OCI-LY3 (cell line): ENCODE measurements at regions not wholly inside any gene's neighbourhood (a gene's known extent, or its start where the extent isn't known, plus 50 kb on each side); places are given as distances from the start of the nearest gene placed in this dataset.

ENCODE experiments used
- H2AFZ ChIP-seq: fragments of 200-600, 300-600 bp; shearing (Covaris generic); 2 replicates; pipeline ENCODE4 v1.6.0; 2014; ENCODE audit warnings: antibody characterized with exemption, low read depth, low read length
- H3K27ac ChIP-seq: fragments of 200-600, 300-600 bp; sonication (generic); 2 replicates; pipeline ENCODE4 v1.5.1; 2014; ENCODE audit warnings: mild to moderate bottlenecking, low read length, moderate library complexity, mixed read lengths
- H3K27me3 ChIP-seq: fragments of 200-600, 300-600 bp; sonication (generic); 2 replicates; pipeline ENCODE4 v1.6.1; 2014; ENCODE audit warnings: low read depth, low read length, mixed read lengths
- H3K36me3 ChIP-seq: fragments of 200-600, 300-600 bp; sonication (generic); replicated peaks from 2 replicates; pipeline ENCODE3; 2014; ENCODE audit warnings: low read depth, low read length, mixed read lengths
- H3K4me1 ChIP-seq: fragments of 300-600, 200-600 bp; sonication (generic); 2 replicates; pipeline ENCODE4 v1.6.1; 2014; ENCODE audit warnings: low read length, mixed read lengths
- H3K4me2 ChIP-seq: fragments of 200-600, 300-600 bp; sonication (generic); 2 replicates; pipeline ENCODE4 v1.6.1; 2014; ENCODE audit warnings: low read length, mixed read lengths
- H3K4me3 ChIP-seq: fragments of 300-600, 200-600 bp; sonication (generic); 2 replicates; pipeline ENCODE4 v1.5.1; 2014; ENCODE audit warnings: antibody characterized with exemption, mild to moderate bottlenecking, low read length, moderate library complexity
- H3K79me2 ChIP-seq: fragments of 300-600, 200-600 bp; shearing (Covaris generic); 2 replicates; pipeline ENCODE4 v1.6.1; 2014; ENCODE audit warnings: mild to moderate bottlenecking, low read length, mixed read lengths
- H3K9ac ChIP-seq: fragments of 300-600, 200-600 bp; shearing (Covaris generic); 2 replicates; pipeline ENCODE4 v1.6.0; 2014; ENCODE audit warnings: mild to moderate bottlenecking, low read length, moderate library complexity
- H3K9me3 ChIP-seq: fragments of 200-600, 300-600 bp; shearing (Covaris generic); 2 replicates; pipeline ENCODE4 v1.6.1; 2014; ENCODE audit warnings: low read length, mixed read lengths; ENCODE audit not compliant: insufficient read depth
- H4K20me1 ChIP-seq: fragments of 200-600, 300-600 bp; sonication (generic); 2 replicates; pipeline ENCODE4 v1.6.1; 2016; ENCODE audit warnings: low read length, mixed read lengths; ENCODE audit not compliant: insufficient read depth
- EZH2phosphoT487 ChIP-seq: fragments of 200-600 bp; shearing (Covaris generic); IDR thresholded peaks from 2 replicates; pipeline ENCODE4 v1.6.1; 2018; ENCODE audit warnings: antibody characterized with exemption, mixed run types, low read depth
- TF ChIP-seq, protein P1 (sequence below): fragments of 200-600, 300-600 bp; sonication (generic); IDR thresholded peaks from 2 replicates; pipeline ENCODE4 v1.5.1; 2014; ENCODE audit warnings: antibody characterized with exemption, low read length, low read depth

DNA sequence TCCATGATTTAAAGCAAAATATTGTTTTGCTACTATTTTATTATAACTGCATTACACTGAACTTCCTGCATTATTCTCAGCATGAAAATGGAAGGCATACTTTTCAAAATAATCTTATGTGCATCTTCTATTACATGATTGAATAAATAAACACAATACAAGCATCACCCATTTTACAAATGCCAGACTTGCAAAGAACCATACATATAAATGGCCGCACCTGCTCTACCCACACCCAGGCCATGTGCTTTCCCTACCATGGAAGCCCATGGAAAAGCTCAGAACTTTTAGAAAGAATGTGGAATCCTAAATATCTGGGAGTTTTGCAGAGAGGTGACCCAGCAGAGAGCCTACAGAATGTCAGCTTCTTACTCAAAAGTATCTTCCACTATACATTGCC lies 127.2 kb downstream of the SHOX2 start:
- Histone ChIP-seq H3K9me3 (no peaks in the 10 kb centered on the region), H3K4me2 (no peak overlapping the region), H3K36me3 (no peaks in the 10 kb centered on the region), H3K27ac (no peak overlapping the region), H3K79me2 (no peaks in the 10 kb centered on the region), H2AFZ (no peak overlapping the region), H3K4me1 (no peaks in the 10 kb centered on the region), H3K27me3 (peaks cover 7% of the 10 kb centered on the region; the same call in 1 of the 2 replicates), H3K4me3 (no peak overlapping the region), H4K20me1 (no peaks in the 10 kb centered on the region), H3K9ac (no peak overlapping the region)
- TF ChIP-seq EZH2phosphoT487, result no peak
- TF ChIP-seq, protein P1, sequence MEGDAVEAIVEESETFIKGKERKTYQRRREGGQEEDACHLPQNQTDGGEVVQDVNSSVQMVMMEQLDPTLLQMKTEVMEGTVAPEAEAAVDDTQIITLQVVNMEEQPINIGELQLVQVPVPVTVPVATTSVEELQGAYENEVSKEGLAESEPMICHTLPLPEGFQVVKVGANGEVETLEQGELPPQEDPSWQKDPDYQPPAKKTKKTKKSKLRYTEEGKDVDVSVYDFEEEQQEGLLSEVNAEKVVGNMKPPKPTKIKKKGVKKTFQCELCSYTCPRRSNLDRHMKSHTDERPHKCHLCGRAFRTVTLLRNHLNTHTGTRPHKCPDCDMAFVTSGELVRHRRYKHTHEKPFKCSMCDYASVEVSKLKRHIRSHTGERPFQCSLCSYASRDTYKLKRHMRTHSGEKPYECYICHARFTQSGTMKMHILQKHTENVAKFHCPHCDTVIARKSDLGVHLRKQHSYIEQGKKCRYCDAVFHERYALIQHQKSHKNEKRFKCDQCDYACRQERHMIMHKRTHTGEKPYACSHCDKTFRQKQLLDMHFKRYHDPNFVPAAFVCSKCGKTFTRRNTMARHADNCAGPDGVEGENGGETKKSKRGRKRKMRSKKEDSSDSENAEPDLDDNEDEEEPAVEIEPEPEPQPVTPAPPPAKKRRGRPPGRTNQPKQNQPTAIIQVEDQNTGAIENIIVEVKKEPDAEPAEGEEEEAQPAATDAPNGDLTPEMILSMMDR, result no peak

GRCh38 chr3:157961665-157962064 lies 144.6 kb downstream of the SHOX2 start:
- H3K79me2 ChIP-seq, result no peaks in the 10 kb centered on the region
- no peaks in the 10 kb centered on the region for H3K27me3 ChIP-seq
- no peaks in the 10 kb centered on the region for H3K36me3 ChIP-seq
- H3K9me3 ChIP-seq, result no peaks in the 10 kb centered on the region
- H4K20me1 ChIP-seq, result no peaks in the 10 kb centered on the region
- H2AFZ ChIP-seq, result no peak overlapping the region
- H3K9ac ChIP-seq, result no peak overlapping the region
- H3K27ac ChIP-seq, result no peak overlapping the region
- H3K4me3 ChIP-seq, result no peak overlapping the region
- no peaks in the 10 kb centered on the region for H3K4me1 ChIP-seq
- no peak overlapping the region for H3K4me2 ChIP-seq
- TF ChIP-seq EZH2phosphoT487, result no peak
- TF ChIP-seq, protein P1, result no peak

GRCh38 chr3:157958457-157958856 lies 147.8 kb downstream of the SHOX2 start:
- Histone ChIP-seq H3K9me3 (no peaks in the 10 kb centered on the region), H3K79me2 (no peaks in the 10 kb centered on the region), H3K27me3 (no peaks in the 10 kb centered on the region), H3K27ac (no peak overlapping the region), H3K4me3 (no peak overlapping the region), H3K9ac (no peak overlapping the region), H3K36me3 (no peaks in the 10 kb centered on the region), H3K4me2 (no peak overlapping the region), H4K20me1 (no peaks in the 10 kb centered on the region), H2AFZ (no peak overlapping the region), H3K4me1 (no peaks in the 10 kb centered on the region)
- TF ChIP-seq EZH2phosphoT487, result no peak
- TF ChIP-seq, protein P1, result no peak

GRCh38 chr3:157956850-157957249 lies 149.4 kb downstream of the SHOX2 start:
- Histone ChIP-seq H3K79me2 (no peaks in the 10 kb centered on the region), H3K27me3 (no peaks in the 10 kb centered on the region), H3K9me3 (no peaks in the 10 kb centered on the region), H3K36me3 (no peaks in the 10 kb centered on the region), H3K9ac (no peak overlapping the region), H3K4me3 (no peak overlapping the region), H3K27ac (no peak overlapping the region), H3K4me2 (no peak overlapping the region), H2AFZ (no peak overlapping the region), H3K4me1 (no peaks in the 10 kb centered on the region), H4K20me1 (no peaks in the 10 kb centered on the region)
- TF ChIP-seq EZH2phosphoT487, result no peak
- TF ChIP-seq, protein P1, result no peak
